Astrocyte (in vitro differentiated cells and primary cell): ENCODE measurements at regions not wholly inside any gene's neighbourhood (a gene's known extent, or its start where the extent isn't known, plus 50 kb on each side); places are given as distances from the start of the nearest gene placed in this dataset.
A peak's percentile ranks its signal among the peaks of the same experiment; 100 is the strongest.

Source experiments
- DNase-seq: peaks from one replicate; pipeline ENCODE4 v3.0.0-alpha.2; 2010; ENCODE audit warnings: low read depth
- FAIRE-seq: peaks from 2 replicates; lab custom pipeline; 2011; peaks lifted over from hg19 to GRCh38; lab: Jason Lieb, UNC
- H2AFZ ChIP-seq: 2 replicates; pipeline ENCODE4 v1.6.0; 2012; ENCODE audit warnings: low read depth, low read length, inconsistent platforms
- H3K27ac ChIP-seq: 2 replicates; pipeline ENCODE4 v1.5.1; 2011; ENCODE audit warnings: low read depth, low read length, inconsistent platforms
- H3K27me3 ChIP-seq: 2 replicates; pipeline ENCODE4 v1.6.0; 2011; ENCODE audit warnings: low read length, inconsistent platforms; ENCODE audit not compliant: insufficient read depth
- H3K36me3 ChIP-seq: 2 replicates; pipeline ENCODE4 v1.5.1; 2011; ENCODE audit warnings: low read length, inconsistent platforms; ENCODE audit not compliant: insufficient read depth
- H3K4me1 ChIP-seq: 2 replicates; pipeline ENCODE4 v1.5.1; 2011; ENCODE audit warnings: low read length, inconsistent platforms; ENCODE audit not compliant: insufficient read depth
- H3K4me2 ChIP-seq: 2 replicates; pipeline ENCODE4 v1.6.0; 2012; ENCODE audit warnings: low read length, inconsistent platforms
- H3K4me3 ChIP-seq: 2 replicates; pipeline ENCODE4 v1.5.1; 2011; ENCODE audit warnings: low read depth, mild to moderate bottlenecking, low read length, inconsistent platforms; ENCODE audit not compliant: insufficient read depth
- H3K79me2 ChIP-seq: 2 replicates; pipeline ENCODE4 v1.6.0; 2012; ENCODE audit warnings: mild to moderate bottlenecking, low read length, inconsistent platforms; ENCODE audit not compliant: insufficient read depth
- H3K9ac ChIP-seq: 2 replicates; pipeline ENCODE4 v1.6.0; 2012; ENCODE audit warnings: mild to moderate bottlenecking, low read length, inconsistent platforms
- H3K9me3 ChIP-seq: 2 replicates; pipeline ENCODE4 v1.5.1; 2012; ENCODE audit warnings: low read depth, mild to moderate bottlenecking, low read length, inconsistent platforms; ENCODE audit not compliant: insufficient read depth
- H4K20me1 ChIP-seq: 2 replicates; pipeline ENCODE4 v1.6.0; 2012; ENCODE audit warnings: low read length, inconsistent platforms; ENCODE audit not compliant: insufficient read depth
- H3K27ac Mint-ChIP-seq: one replicate; pipeline ENCODE4 v1.8.0; 2021; ENCODE audit warnings: mild to moderate bottlenecking, mixed read lengths; ENCODE audit not compliant: unreplicated experiment
- H3K27me3 Mint-ChIP-seq: one replicate; pipeline ENCODE4 v1.8.0; 2021; ENCODE audit warnings: low read depth, mixed read lengths; ENCODE audit not compliant: unreplicated experiment
- H3K36me3 Mint-ChIP-seq: one replicate; pipeline ENCODE4 v1.8.0; 2021; ENCODE audit warnings: low read depth, mixed read lengths; ENCODE audit not compliant: unreplicated experiment
- H3K4me1 Mint-ChIP-seq: one replicate; pipeline ENCODE4 v1.8.0; 2021; ENCODE audit warnings: low read depth, mixed read lengths; ENCODE audit not compliant: unreplicated experiment
- H3K4me3 Mint-ChIP-seq: one replicate; pipeline ENCODE4 v1.8.0; 2021; ENCODE audit warnings: mild to moderate bottlenecking, moderate library complexity, mixed read lengths; ENCODE audit not compliant: unreplicated experiment
- H3K9me3 Mint-ChIP-seq: one replicate; pipeline ENCODE4 v1.8.0; 2021; ENCODE audit warnings: mild to moderate bottlenecking, mixed read lengths; ENCODE audit not compliant: unreplicated experiment
- EZH2 ChIP-seq: IDR thresholded peaks from 2 replicates; pipeline ENCODE4 v1.6.1; 2012; ENCODE audit warnings: mild to moderate bottlenecking, low read length, inconsistent platforms; ENCODE audit not compliant: insufficient read depth
- TF ChIP-seq, protein P1 (sequence below): IDR thresholded peaks from 2 replicates; pipeline ENCODE4 v1.5.1; 2011; ENCODE audit warnings: low read depth, mild to moderate bottlenecking, inconsistent platforms, low read length, moderate library complexity; ENCODE audit not compliant: insufficient read depth

DNA sequence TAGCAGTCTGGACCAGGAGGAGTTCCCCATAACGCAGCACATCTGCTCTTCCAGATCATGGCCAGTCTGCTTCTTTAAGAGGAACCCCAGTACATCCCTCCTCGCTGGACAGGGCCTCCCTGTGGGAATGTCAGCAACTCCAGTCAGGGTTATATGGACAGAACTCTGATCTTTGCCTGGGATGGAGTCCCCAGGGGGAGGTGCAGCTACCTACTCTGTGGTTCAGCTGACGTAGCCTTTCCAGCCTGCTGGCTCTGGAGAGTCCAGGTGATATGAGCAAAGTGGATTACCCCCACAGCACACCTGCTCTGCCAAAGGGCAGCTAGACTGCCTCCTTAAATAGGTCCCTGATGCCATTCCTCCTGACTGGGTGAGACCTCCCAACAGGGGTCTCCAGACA lies 417.1 kb upstream of the EPHA3 start:
- no peaks in the 10 kb centered on the region for H3K79me2 ChIP-seq
- no peak overlapping the region for H3K27ac Mint-ChIP-seq
- H3K9ac ChIP-seq: no peak overlapping the region
- no peak overlapping the region for H2AFZ ChIP-seq
- no peaks in the 10 kb centered on the region for H3K27me3 ChIP-seq
- no peaks in the 10 kb centered on the region for H3K4me1 Mint-ChIP-seq
- H3K9me3 ChIP-seq: no peaks in the 10 kb centered on the region
- no peaks in the 10 kb centered on the region for H3K9me3 Mint-ChIP-seq
- FAIRE-seq: no peak
- H3K27me3 Mint-ChIP-seq: no peaks in the 10 kb centered on the region
- no peak overlapping the region for H3K4me2 ChIP-seq
- no peak for TF ChIP-seq EZH2
- TF ChIP-seq, protein P1, sequence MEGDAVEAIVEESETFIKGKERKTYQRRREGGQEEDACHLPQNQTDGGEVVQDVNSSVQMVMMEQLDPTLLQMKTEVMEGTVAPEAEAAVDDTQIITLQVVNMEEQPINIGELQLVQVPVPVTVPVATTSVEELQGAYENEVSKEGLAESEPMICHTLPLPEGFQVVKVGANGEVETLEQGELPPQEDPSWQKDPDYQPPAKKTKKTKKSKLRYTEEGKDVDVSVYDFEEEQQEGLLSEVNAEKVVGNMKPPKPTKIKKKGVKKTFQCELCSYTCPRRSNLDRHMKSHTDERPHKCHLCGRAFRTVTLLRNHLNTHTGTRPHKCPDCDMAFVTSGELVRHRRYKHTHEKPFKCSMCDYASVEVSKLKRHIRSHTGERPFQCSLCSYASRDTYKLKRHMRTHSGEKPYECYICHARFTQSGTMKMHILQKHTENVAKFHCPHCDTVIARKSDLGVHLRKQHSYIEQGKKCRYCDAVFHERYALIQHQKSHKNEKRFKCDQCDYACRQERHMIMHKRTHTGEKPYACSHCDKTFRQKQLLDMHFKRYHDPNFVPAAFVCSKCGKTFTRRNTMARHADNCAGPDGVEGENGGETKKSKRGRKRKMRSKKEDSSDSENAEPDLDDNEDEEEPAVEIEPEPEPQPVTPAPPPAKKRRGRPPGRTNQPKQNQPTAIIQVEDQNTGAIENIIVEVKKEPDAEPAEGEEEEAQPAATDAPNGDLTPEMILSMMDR: no peak
- H3K4me3 ChIP-seq: no peak overlapping the region
- no peaks in the 10 kb centered on the region for H3K4me1 ChIP-seq
- no peak overlapping the region for H3K27ac ChIP-seq
- H3K4me3 Mint-ChIP-seq: no peak overlapping the region
- H4K20me1 ChIP-seq: no peaks in the 10 kb centered on the region
- no peak for DNase-seq
- H3K36me3 ChIP-seq: no peaks in the 10 kb centered on the region
- H3K36me3 Mint-ChIP-seq: no peaks in the 10 kb centered on the region

DNA sequence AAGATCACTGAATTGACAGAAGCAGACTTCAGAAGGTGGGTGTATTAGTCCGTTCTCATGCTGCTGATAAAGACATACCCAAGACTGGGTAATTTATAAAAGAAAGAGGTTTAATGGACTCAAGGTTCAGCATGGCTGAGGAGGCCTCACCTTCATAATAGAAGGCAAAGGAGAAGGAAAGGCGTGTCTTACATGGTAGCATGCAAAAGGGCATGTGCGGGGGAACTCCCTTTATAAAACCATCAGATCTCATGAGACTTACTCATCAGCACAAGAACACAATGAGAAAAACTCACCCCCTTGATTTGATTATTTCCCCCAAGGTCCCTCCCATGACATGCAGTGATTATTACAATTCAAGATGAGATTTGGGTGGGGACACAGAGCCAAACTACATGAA lies 416.3 kb upstream of the EPHA3 start:
- Mint-ChIP-seq H3K4me3 (no peak overlapping the region), H3K27me3 (no peaks in the 10 kb centered on the region), H3K27ac (no peak overlapping the region), H3K9me3 (no peaks in the 10 kb centered on the region), H3K4me1 (no peaks in the 10 kb centered on the region), H3K36me3 (no peaks in the 10 kb centered on the region)
- Histone ChIP-seq H3K9ac (no peak overlapping the region), H3K27ac (no peak overlapping the region), H3K79me2 (no peaks in the 10 kb centered on the region), H3K36me3 (no peaks in the 10 kb centered on the region), H3K4me3 (no peak overlapping the region), H3K9me3 (no peaks in the 10 kb centered on the region), H3K4me1 (no peaks in the 10 kb centered on the region), H3K27me3 (no peaks in the 10 kb centered on the region), H2AFZ (no peak overlapping the region), H4K20me1 (no peaks in the 10 kb centered on the region), H3K4me2 (no peak overlapping the region)
- no peak for DNase-seq
- no peak for FAIRE-seq
- TF ChIP-seq, protein P1: no peak
- no peak for TF ChIP-seq EZH2

DNA sequence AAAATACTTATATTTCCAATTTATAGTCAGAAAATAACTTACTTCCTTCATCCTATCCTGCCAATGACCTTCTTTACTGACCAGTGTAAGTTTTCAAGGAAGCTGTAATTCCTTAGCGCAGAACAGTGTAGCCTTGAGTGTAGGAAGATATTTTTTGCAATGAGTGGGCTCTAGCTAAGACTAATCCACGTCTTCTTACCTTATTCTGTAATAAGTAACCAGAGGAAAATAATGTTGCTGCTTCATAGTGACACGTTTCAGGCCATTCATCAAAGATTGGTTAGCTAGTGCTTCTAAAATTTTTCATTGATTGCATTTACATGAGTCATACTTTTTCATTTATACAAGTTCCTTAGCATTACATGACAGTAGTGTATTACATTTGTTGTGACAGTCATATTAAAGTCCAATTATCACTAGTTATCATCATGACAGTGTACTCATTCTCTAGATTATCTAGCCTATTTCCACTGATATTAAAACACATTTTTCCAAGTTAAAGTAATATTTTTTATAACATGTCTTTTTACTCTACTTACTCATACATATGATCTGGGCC lies 403.8 kb upstream of the EPHA3 start:
- TF ChIP-seq, protein P1: no peak
- no peak for TF ChIP-seq EZH2
- Histone ChIP-seq H4K20me1 (no peaks in the 10 kb centered on the region), H3K79me2 (no peaks in the 10 kb centered on the region), H2AFZ (no peak overlapping the region), H3K27ac (no peak overlapping the region), H3K4me3 (no peak overlapping the region), H3K36me3 (no peaks in the 10 kb centered on the region), H3K4me1 (no peaks in the 10 kb centered on the region), H3K4me2 (no peak overlapping the region), H3K9me3 (no peaks in the 10 kb centered on the region), H3K27me3 (no peaks in the 10 kb centered on the region), H3K9ac (no peak overlapping the region)
- no peaks in the 10 kb centered on the region for H3K27me3 Mint-ChIP-seq
- no peaks in the 10 kb centered on the region for H3K36me3 Mint-ChIP-seq
- H3K27ac Mint-ChIP-seq: no peak overlapping the region
- peak; percentile 19 for DNase-seq
- H3K4me1 Mint-ChIP-seq: peaks cover 3% of the 10 kb centered on the region
- FAIRE-seq: no peak
- H3K9me3 Mint-ChIP-seq: no peaks in the 10 kb centered on the region
- H3K4me3 Mint-ChIP-seq: no peak overlapping the region
